Neural cell (in vitro differentiated cells): ENCODE measurements at regions not wholly inside any gene's neighbourhood (a gene's known extent, or its start where the extent isn't known, plus 50 kb on each side); places are given as distances from the start of the nearest gene placed in this dataset.

ENCODE experiments used
- CTCF ChIP-seq: fragments of 450-650 bp; IDR thresholded peaks from 2 replicates; pipeline ENCODE4 v1.5.1; 2014; ENCODE audit warnings: antibody characterized with exemption, mild to moderate bottlenecking, moderate library complexity; ENCODE audit not compliant: poor library complexity, severe bottlenecking
- MXI1 ChIP-seq: fragments of 450-650 bp; conservative IDR thresholded peaks from 2 replicates; pipeline ENCODE4 v1.6.1; 2014; ENCODE audit warnings: antibody characterized with exemption, mild to moderate bottlenecking; ENCODE audit not compliant: poor library complexity, severe bottlenecking
- TF ChIP-seq, protein P1 (sequence below): IDR thresholded peaks from 2 replicates; pipeline ENCODE4 v1.6.1; 2012; ENCODE audit warnings: borderline replicate concordance

- no peak for TF ChIP-seq CTCF
- TF ChIP-seq, protein P1, sequence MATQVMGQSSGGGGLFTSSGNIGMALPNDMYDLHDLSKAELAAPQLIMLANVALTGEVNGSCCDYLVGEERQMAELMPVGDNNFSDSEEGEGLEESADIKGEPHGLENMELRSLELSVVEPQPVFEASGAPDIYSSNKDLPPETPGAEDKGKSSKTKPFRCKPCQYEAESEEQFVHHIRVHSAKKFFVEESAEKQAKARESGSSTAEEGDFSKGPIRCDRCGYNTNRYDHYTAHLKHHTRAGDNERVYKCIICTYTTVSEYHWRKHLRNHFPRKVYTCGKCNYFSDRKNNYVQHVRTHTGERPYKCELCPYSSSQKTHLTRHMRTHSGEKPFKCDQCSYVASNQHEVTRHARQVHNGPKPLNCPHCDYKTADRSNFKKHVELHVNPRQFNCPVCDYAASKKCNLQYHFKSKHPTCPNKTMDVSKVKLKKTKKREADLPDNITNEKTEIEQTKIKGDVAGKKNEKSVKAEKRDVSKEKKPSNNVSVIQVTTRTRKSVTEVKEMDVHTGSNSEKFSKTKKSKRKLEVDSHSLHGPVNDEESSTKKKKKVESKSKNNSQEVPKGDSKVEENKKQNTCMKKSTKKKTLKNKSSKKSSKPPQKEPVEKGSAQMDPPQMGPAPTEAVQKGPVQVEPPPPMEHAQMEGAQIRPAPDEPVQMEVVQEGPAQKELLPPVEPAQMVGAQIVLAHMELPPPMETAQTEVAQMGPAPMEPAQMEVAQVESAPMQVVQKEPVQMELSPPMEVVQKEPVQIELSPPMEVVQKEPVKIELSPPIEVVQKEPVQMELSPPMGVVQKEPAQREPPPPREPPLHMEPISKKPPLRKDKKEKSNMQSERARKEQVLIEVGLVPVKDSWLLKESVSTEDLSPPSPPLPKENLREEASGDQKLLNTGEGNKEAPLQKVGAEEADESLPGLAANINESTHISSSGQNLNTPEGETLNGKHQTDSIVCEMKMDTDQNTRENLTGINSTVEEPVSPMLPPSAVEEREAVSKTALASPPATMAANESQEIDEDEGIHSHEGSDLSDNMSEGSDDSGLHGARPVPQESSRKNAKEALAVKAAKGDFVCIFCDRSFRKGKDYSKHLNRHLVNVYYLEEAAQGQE: no peak
- TF ChIP-seq MXI1: no peak
Observed at GRCh38 chr4:60913671-60914070, 286.5 kb upstream of the ADGRL3 start.
